Nephron progenitor cell (in vitro differentiated cells): ENCODE measurements at regions not wholly inside any gene's neighbourhood (a gene's known extent, or its start where the extent isn't known, plus 50 kb on each side); places are given as distances from the start of the nearest gene placed in this dataset.

Experiments used
- DNase-seq: peaks from one replicate; pipeline ENCODE4 v3.0.0; 2021
- H3K27ac Mint-ChIP-seq: 2 replicates; pipeline ENCODE4 v1.8.0; 2021; ENCODE audit warnings: mild to moderate bottlenecking, moderate library complexity, mixed read lengths
- H3K27me3 Mint-ChIP-seq: 2 replicates; pipeline ENCODE4 v1.8.0; 2021; ENCODE audit warnings: mild to moderate bottlenecking, low read depth, mixed read lengths; ENCODE audit not compliant: poor library complexity
- H3K36me3 Mint-ChIP-seq: 2 replicates; pipeline ENCODE4 v1.8.0; 2021; ENCODE audit warnings: low read depth, mixed read lengths
- H3K4me1 Mint-ChIP-seq: 2 replicates; pipeline ENCODE4 v1.8.0; 2021; ENCODE audit warnings: mixed read lengths
- H3K4me3 Mint-ChIP-seq: 2 replicates; pipeline ENCODE4 v1.8.0; 2021; ENCODE audit warnings: mild to moderate bottlenecking, moderate library complexity, mixed read lengths
- H3K9me3 Mint-ChIP-seq: 2 replicates; pipeline ENCODE4 v1.8.0; 2021; ENCODE audit warnings: mild to moderate bottlenecking, moderate library complexity, mixed read lengths
- TF ChIP-seq, protein P1 (sequence below): fragments of 200-600 bp; sonication (generic); IDR thresholded peaks from 2 replicates; pipeline ENCODE4 v1.5.0; 2021; ENCODE audit warnings: antibody characterized with exemption

DNA sequence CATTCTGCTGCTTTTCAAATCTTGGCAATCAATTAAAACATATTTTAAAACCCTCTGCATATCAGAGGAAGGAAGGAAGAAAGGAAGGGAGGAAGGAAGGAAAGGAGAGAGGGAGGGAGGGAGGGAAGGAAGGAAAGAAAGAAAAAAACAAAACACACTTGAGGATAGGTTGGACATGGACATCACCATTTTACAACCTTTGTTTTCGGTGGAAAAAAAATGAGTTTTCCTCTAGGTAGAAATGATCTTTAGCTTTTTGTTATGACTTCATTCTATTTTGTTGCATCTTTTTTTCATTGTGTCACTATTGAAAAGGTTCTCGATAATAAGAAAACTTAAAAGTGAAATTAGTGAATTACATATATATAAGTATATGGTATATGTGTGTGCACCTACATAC lies 522.9 kb downstream of the NOVA1 start:
- Mint-ChIP-seq H3K4me3 (no peak overlapping the region), H3K27ac (no peak overlapping the region), H3K9me3 (no peaks in the 10 kb centered on the region), H3K36me3 (no peaks in the 10 kb centered on the region), H3K4me1 (peaks cover 11% of the 10 kb centered on the region), H3K27me3 (peaks cover 3% of the 10 kb centered on the region)
- TF ChIP-seq, protein P1, sequence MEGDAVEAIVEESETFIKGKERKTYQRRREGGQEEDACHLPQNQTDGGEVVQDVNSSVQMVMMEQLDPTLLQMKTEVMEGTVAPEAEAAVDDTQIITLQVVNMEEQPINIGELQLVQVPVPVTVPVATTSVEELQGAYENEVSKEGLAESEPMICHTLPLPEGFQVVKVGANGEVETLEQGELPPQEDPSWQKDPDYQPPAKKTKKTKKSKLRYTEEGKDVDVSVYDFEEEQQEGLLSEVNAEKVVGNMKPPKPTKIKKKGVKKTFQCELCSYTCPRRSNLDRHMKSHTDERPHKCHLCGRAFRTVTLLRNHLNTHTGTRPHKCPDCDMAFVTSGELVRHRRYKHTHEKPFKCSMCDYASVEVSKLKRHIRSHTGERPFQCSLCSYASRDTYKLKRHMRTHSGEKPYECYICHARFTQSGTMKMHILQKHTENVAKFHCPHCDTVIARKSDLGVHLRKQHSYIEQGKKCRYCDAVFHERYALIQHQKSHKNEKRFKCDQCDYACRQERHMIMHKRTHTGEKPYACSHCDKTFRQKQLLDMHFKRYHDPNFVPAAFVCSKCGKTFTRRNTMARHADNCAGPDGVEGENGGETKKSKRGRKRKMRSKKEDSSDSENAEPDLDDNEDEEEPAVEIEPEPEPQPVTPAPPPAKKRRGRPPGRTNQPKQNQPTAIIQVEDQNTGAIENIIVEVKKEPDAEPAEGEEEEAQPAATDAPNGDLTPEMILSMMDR = no peak
- DNase-seq = no peak

DNA sequence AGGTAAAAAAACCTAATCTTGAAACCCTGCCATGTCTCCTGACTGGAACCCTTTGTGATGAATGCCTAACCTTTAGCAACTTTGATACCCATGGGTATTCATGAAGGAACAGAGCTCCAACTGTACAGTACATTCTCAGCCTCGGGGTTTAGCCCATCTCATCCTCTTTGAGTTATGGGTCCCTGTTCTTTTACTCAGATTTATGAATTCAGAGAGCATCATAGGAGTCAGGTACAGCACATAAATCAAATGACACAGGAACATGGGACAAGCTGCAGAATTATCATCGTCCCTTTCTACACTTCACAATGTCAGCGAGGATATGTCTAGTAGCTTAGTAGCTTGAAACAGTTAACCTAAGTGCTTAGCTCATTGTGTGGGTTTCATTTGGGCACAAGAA lies 527.4 kb downstream of the NOVA1 start:
- Mint-ChIP-seq H3K36me3 (no peaks in the 10 kb centered on the region), H3K27ac (no peak overlapping the region), H3K27me3 (peaks cover 3% of the 10 kb centered on the region), H3K9me3 (no peaks in the 10 kb centered on the region), H3K4me3 (no peak overlapping the region), H3K4me1 (no peaks in the 10 kb centered on the region)
- TF ChIP-seq, protein P1 = no peak
- DNase-seq = no peak

DNA sequence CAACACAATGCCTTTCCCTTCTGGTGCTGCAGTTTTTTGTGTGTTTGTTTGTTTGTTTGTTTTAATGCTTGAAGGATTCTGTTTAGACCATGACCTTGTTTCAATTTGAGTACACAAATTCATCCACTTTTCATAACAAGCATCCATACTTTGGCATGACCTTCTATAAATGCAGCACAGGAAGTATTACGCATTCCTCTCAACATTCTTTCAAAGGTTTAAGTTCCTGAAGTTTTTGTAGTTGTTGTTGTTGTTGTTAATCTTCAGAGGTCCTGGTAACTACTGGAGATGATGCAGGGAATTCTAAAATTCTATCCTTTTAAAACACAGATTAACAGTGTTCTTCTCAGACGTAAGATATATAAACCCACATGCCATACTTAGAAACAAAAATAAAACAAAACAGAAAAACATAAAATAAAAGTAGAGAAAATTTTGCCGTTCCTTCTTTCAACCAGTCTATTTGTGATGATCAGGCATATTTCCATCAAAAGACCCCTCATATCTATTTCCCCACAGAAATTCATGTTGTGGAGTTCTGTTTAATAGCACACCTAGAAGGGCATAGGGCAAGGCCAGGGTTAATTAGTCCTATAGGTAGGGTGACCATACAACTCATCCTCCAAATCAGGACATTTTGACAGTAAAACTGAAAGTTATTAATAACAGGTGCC lies 529.9 kb downstream of the NOVA1 start:
- Mint-ChIP-seq H3K9me3 (no peaks in the 10 kb centered on the region), H3K4me1 (no peaks in the 10 kb centered on the region), H3K36me3 (no peaks in the 10 kb centered on the region), H3K27me3 (peaks cover 3% of the 10 kb centered on the region), H3K27ac (no peak overlapping the region), H3K4me3 (no peak overlapping the region)
- no peak for DNase-seq
- TF ChIP-seq, protein P1 = no peak

DNA sequence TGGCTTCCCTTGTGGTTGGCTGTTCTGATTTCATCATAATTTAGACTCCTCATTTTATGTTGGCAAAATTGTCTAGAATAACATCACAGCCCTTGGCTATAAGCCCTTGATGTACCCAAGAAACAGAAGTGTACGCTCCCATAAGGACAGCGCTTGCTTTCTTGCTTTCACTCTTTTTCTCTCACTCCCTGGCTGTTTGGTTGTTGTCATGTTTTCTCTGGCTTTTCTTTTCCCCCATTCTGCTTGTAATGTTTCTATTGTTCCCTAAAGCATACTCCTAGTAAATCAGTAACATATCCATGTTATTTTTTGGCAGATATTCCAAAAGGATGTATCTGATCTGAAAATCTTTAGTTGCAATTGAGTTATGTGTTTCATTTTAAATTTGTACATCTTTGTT lies 530.5 kb downstream of the NOVA1 start:
- Mint-ChIP-seq H3K4me3 (no peak overlapping the region), H3K27ac (no peak overlapping the region), H3K4me1 (no peaks in the 10 kb centered on the region), H3K36me3 (no peaks in the 10 kb centered on the region), H3K27me3 (no peaks in the 10 kb centered on the region), H3K9me3 (no peaks in the 10 kb centered on the region)
- TF ChIP-seq, protein P1 = no peak
- DNase-seq = no peak

DNA sequence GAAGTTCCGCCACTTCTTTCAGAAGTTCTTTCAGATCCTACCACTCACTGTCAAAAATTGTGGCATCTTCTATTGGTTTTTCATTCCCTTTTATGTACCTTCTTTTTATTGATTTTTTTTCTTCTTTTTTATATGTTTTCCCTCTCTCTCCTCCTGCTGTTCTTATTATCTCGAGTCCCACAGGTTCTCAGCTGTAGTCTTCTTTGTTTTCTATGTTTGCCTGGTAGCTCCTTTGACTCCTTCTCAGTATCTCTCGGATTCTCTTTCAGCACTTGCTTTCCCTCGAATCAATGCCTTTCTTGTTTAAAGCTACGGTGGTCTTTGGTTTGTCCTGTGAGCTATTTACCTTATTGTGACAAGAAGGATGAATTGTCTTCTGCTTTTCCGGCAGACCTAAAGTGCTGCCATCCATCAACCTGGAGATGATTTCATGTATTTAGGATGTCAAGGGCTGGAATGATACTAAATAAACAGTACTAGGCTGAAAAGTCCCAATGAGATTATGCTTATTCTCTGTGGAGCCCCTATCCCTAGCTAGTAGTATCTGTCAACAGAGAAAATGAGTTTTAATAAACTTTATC lies 541.7 kb downstream of the NOVA1 start:
- H3K9me3 Mint-ChIP-seq = peaks cover 9% of the 10 kb centered on the region
- no peaks in the 10 kb centered on the region for H3K36me3 Mint-ChIP-seq
- H3K4me3 Mint-ChIP-seq = no peak overlapping the region
- peaks cover 4% of the 10 kb centered on the region for H3K27me3 Mint-ChIP-seq
- no peaks in the 10 kb centered on the region for H3K4me1 Mint-ChIP-seq
- no peak overlapping the region for H3K27ac Mint-ChIP-seq
- TF ChIP-seq, protein P1 = no peak
- no peak for DNase-seq

DNA sequence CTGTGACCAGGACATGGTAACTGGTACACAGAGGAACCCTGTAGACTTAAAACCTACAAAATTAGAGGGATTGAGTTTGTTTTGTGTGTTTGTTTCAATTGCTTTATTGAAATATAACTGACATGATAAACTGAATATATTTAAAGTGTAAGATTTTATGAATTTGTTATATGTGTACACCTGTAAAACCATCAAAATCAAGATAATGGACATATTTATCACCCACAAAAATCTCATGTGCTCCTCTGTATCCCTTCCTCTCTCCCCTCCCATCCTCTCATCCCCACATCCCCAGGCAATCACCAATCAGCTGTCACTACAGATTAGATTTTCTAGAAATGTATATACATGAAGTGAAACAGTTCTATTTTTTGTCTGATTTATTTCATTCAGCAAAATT lies 565.5 kb downstream of the NOVA1 start:
- Mint-ChIP-seq H3K9me3 (no peaks in the 10 kb centered on the region), H3K4me3 (no peak overlapping the region), H3K27me3 (peaks cover 6% of the 10 kb centered on the region), H3K4me1 (no peaks in the 10 kb centered on the region), H3K36me3 (no peaks in the 10 kb centered on the region), H3K27ac (no peak overlapping the region)
- TF ChIP-seq, protein P1 = no peak
- DNase-seq = no peak
